Thymus (tissue), 11 donors: ENCODE measurements at regions not wholly inside any gene's neighbourhood (a gene's known extent, or its start where the extent isn't known, plus 50 kb on each side); places are given as distances from the start of the nearest gene placed in this dataset.

Source experiments
- DNase-seq, 9 donors: peaks; one replicate each; pipeline ENCODE4 v3.0.0-alpha.2; 2013; ENCODE audit warnings: low spot score in 9 of 9, low read depth in 6 of 9, missing footprints in 1 of 9
- H3K27ac ChIP-seq, 2 donors: one replicate each; pipeline ENCODE4 v1.5.1; 2013; ENCODE audit warnings: control low read depth in 1 of 2, low read depth in 1 of 2, low read length in 1 of 2, mild to moderate bottlenecking in 1 of 2, moderate library complexity in 1 of 2
- H3K27me3 ChIP-seq, 2 donors: one replicate each; pipeline ENCODE4 v1.5.1; 2013; ENCODE audit warnings: low read length in 1 of 2; ENCODE audit not compliant: control insufficient read depth in 2 of 2, insufficient read depth in 1 of 2
- H3K36me3 ChIP-seq, 2 donors: one replicate each; pipeline ENCODE4 v1.5.1; 2013; ENCODE audit warnings: low read length in 1 of 2, mild to moderate bottlenecking in 1 of 2, moderate library complexity in 1 of 2; ENCODE audit not compliant: control insufficient read depth in 2 of 2, insufficient read depth in 2 of 2
- H3K4me1 ChIP-seq, 2 donors: one replicate each; pipeline ENCODE4 v1.5.1; 2013; ENCODE audit warnings: low read length in 2 of 2; ENCODE audit not compliant: control insufficient read depth in 2 of 2, insufficient read depth in 2 of 2
- H3K4me3 ChIP-seq, 2 donors: one replicate each; pipeline ENCODE4 v1.5.1; 2013; ENCODE audit warnings: low read length in 2 of 2, control low read depth in 1 of 2, mild to moderate bottlenecking in 1 of 2
- H3K9me3 ChIP-seq, 2 donors: one replicate each; pipeline ENCODE4 v1.5.1; 2013; ENCODE audit warnings: low read length in 1 of 2, mild to moderate bottlenecking in 1 of 2; ENCODE audit not compliant: control insufficient read depth in 2 of 2, insufficient read depth in 1 of 2
- WGBS: extraction: QIAGEN DNeasy Blood & Tissue Kit; methylation state at CpG from one replicate; pipeline ENCODE4 v1.1.7; 2013; 5-methylcytosine and 5-hydroxymethylcytosine counted together
- donor health status: healthy.

- Histone ChIP-seq H3K4me1 (no peaks in the 10 kb centered on the region), H3K9me3 (peaks cover 0 to 8% of the 10 kb centered on the region in 2 donors), H3K4me3 (no peak overlapping the region), H3K36me3 (no peaks in the 10 kb centered on the region), H3K27me3 (no peaks in the 10 kb centered on the region), H3K27ac (no peak overlapping the region)
- no peak for DNase-seq
- 90% methylated on average over 8 of the region's 8 CpGs for WGBS
Observed at GRCh38 chr7:119351320-119351719, 921.7 kb upstream of the KCND2 start.

DNA sequence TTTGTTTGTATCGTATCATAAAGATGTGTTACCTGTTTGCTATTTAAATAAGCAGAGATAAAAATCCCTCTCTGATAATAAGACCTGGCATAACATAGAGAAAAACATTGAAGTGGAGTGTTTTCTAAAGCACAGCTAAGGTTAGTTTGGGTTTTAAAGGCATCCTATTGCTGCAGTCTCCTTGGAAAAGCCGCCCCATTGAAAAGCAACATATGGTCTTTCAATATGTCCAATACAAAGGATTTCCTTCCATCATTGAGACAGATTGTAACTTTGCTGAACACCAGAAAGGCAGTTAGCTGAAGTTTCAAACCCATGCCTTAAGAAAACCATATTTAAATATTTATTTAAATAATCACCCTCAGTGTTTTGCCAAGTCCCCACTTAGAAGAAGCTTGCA lies 898.5 kb upstream of the KCND2 start:
- WGBS = 94% methylated on average over 2 of the region's 2 CpGs
- no peak overlapping the region for H3K27ac ChIP-seq

GRCh38 chr7:119377861-119378260 lies 895.1 kb upstream of the KCND2 start:
- H3K4me1 ChIP-seq = no peaks in the 10 kb centered on the region
- WGBS = 89% methylated on average over 1 of the region's 1 CpG

More for the DNA sequence above, 898.5 kb upstream of the KCND2 start:
- Histone ChIP-seq H3K27me3 (no peaks in the 10 kb centered on the region), H3K36me3 (no peaks in the 10 kb centered on the region), H3K4me1 (no peaks in the 10 kb centered on the region), H3K4me3 (no peak overlapping the region), H3K9me3 (no peaks in the 10 kb centered on the region)
- DNase-seq = no peak

GRCh38 chr7:119382726-119383125 lies 890.2 kb upstream of the KCND2 start:
- Histone ChIP-seq H3K36me3 (no peaks in the 10 kb centered on the region), H3K4me3 (no peak overlapping the region), H3K27me3 (no peaks in the 10 kb centered on the region), H3K27ac (no peak overlapping the region), H3K4me1 (no peaks in the 10 kb centered on the region), H3K9me3 (no peaks in the 10 kb centered on the region)
- DNase-seq = no peak

More at GRCh38 chr7:119377861-119378260, 895.1 kb upstream of the KCND2 start:
- Histone ChIP-seq H3K36me3 (no peaks in the 10 kb centered on the region), H3K27me3 (no peaks in the 10 kb centered on the region), H3K27ac (no peak overlapping the region), H3K9me3 (no peaks in the 10 kb centered on the region), H3K4me3 (no peak overlapping the region)
- DNase-seq = no peak

DNA sequence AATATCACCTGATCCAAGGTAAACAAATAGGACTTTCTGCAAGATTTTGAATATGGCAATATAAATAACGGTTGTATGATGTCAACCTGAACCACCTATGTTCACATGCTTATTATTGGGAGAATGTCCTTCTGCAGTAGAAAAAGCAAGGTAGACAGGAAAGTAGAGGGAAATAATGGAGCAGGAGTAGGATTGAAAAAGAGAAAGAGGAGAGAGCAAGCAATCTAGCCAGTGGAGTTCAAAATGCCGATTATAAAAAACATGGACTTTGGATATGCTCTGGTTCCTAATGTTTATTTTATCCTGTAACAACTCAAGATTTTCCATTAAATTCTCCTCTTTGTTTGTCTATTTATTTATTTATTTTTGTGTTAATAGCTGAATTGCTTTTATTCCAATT lies 878.0 kb upstream of the KCND2 start:
- no peaks in the 10 kb centered on the region for H3K36me3 ChIP-seq
- H3K27me3 ChIP-seq = no peaks in the 10 kb centered on the region
- no peaks in the 10 kb centered on the region for H3K9me3 ChIP-seq
- no peaks in the 10 kb centered on the region for H3K4me1 ChIP-seq
- no peak for DNase-seq
- no peak overlapping the region for H3K27ac ChIP-seq
- 94% methylated on average over 2 of the region's 2 CpGs for WGBS
- no peak overlapping the region for H3K4me3 ChIP-seq

DNA sequence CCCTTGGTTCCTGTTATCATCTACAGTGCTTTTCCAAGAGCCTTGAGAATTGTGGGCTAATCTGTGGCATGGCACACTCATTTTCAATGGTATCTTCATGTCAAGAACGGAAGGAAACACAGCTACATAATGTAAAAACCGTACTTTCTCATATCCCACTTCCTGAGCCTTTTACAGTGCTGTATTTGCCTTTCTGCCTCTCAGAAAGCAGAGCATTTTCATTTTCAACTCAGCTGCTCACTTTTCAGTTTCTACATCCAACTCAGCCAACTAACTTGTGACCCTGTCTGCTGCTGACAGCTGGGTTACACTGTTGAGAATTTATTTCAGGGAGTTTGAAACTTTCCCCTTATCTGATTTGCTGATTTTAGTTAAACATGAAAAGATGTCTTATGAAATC lies 875.8 kb upstream of the KCND2 start:
- 46% methylated on average over 2 of the region's 2 CpGs for WGBS
- DNase-seq = no peak
- no peaks in the 10 kb centered on the region for H3K9me3 ChIP-seq
- no peak overlapping the region for H3K4me3 ChIP-seq
- H3K27ac ChIP-seq = no peak overlapping the region
- H3K36me3 ChIP-seq = no peaks in the 10 kb centered on the region
- H3K27me3 ChIP-seq = no peaks in the 10 kb centered on the region
- H3K4me1 ChIP-seq = no peaks in the 10 kb centered on the region

DNA sequence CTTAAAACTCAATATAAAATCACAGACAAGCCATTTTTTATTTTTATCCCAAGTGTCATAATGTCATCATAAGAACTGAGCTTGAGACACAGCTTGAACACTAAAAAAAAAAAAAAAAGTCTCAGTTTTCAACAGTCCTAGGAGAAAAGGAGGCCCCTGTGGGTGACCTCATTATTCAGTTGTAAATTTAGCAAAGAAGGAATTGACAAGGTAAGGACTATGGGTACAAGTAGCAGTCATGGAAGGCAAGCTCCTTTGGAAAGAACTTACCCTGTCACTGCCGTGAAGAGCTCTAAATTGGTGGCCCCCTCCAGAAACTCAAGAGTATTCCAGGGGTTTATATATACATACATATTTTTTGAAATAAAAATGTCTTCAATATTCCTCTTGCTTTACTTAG lies 864.4 kb upstream of the KCND2 start:
- Histone ChIP-seq H3K27me3 (no peaks in the 10 kb centered on the region), H3K27ac (no peak overlapping the region), H3K4me3 (no peak overlapping the region), H3K9me3 (peaks cover 0 to 6% of the 10 kb centered on the region in 2 donors), H3K36me3 (no peaks in the 10 kb centered on the region), H3K4me1 (no peaks in the 10 kb centered on the region)
- no peak for DNase-seq
- 89% methylated on average over 1 of the region's 1 CpG for WGBS

- no peaks in the 10 kb centered on the region for H3K4me1 ChIP-seq
- no peaks in the 10 kb centered on the region for H3K27me3 ChIP-seq
- H3K36me3 ChIP-seq = no peaks in the 10 kb centered on the region
- no peak for DNase-seq
- H3K9me3 ChIP-seq = peaks cover 0 to 6% of the 10 kb centered on the region in 2 donors
- no peak overlapping the region for H3K4me3 ChIP-seq
- H3K27ac ChIP-seq = no peak overlapping the region
- WGBS = 96% methylated on average over 22 of the region's 22 CpGs
Observed at GRCh38 chr7:119413314-119413805, 859.6 kb upstream of the KCND2 start.

GRCh38 chr7:119415682-119416081 lies 857.3 kb upstream of the KCND2 start:
- no peaks in the 10 kb centered on the region for H3K36me3 ChIP-seq
- H3K4me3 ChIP-seq = no peak overlapping the region
- H3K27ac ChIP-seq = no peak overlapping the region
- no peak for DNase-seq
- H3K4me1 ChIP-seq = no peaks in the 10 kb centered on the region
- peaks cover 0 to 6% of the 10 kb centered on the region in 2 donors for H3K9me3 ChIP-seq
- H3K27me3 ChIP-seq = no peaks in the 10 kb centered on the region
- 87% methylated on average over 4 of the region's 4 CpGs for WGBS

DNA sequence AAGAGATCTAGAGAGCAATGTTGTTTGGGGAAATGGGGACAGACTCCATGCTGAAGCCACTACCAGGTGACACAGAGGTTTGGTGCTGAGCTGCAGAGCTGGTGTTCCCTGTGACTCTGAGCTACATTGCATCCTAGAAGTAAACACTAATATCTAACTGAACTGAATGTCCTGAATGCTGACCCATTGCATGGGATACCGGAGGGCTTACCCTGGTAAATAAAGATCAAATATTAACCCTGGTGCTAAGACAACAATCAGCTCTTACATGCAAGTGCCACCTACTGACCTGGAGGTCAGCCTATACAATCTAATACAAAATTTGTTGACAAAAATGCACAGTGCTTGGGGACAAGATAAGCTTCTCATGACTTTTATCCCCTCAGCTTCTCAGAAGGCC lies 851.3 kb upstream of the KCND2 start:
- H3K27me3 ChIP-seq = no peaks in the 10 kb centered on the region
- no peaks in the 10 kb centered on the region for H3K4me1 ChIP-seq
- WGBS = 91% methylated on average over 1 of the region's 1 CpG
- H3K27ac ChIP-seq = no peak overlapping the region
- DNase-seq = no peak
- no peaks in the 10 kb centered on the region for H3K36me3 ChIP-seq
- H3K4me3 ChIP-seq = no peak overlapping the region
- no peaks in the 10 kb centered on the region for H3K9me3 ChIP-seq
